NCI-H128 (cell line): ENCODE measurements at regions not wholly inside any gene's neighbourhood (a gene's known extent, or its start where the extent isn't known, plus 50 kb on each side); places are given as distances from the start of the nearest gene placed in this dataset.

ENCODE experiments used
- DNase-seq: peaks from one replicate; lab custom pipeline; 2025; ENCODE audit not compliant: unreplicated experiment; lab: John Stamatoyannopoulos, UW

GRCh38 chr2:199629301-199629700 is 171.6 kb upstream of the SATB2 start:
- DNase-seq: no peak

- DNase-seq: no peak
These were observed 169.7 kb upstream of the SATB2 start for GRCh38 chr2:199627417-199627816.

GRCh38 chr2:199624958-199625357 is 167.2 kb upstream of the SATB2 start:
- DNase-seq: no peak

- no peak for DNase-seq
These were observed 154.9 kb upstream of the SATB2 start for GRCh38 chr2:199612509-199613130.

- no peak for DNase-seq
These were observed 150.2 kb upstream of the SATB2 start for GRCh38 chr2:199607914-199608313.

- DNase-seq: no peak
These were observed 148.5 kb upstream of the SATB2 start for GRCh38 chr2:199606193-199606780.

GRCh38 chr2:199603721-199604291 is 146.1 kb upstream of the SATB2 start:
- no peak for DNase-seq

- no peak for DNase-seq
These were observed 145.4 kb upstream of the SATB2 start for GRCh38 chr2:199602896-199603717.

GRCh38 chr2:199602271-199602895 is 144.6 kb upstream of the SATB2 start:
- no peak for DNase-seq

- DNase-seq: no peak
These were observed 138.8 kb upstream of the SATB2 start for GRCh38 chr2:199596549-199596948.

GRCh38 chr2:199594443-199594842 is 136.7 kb upstream of the SATB2 start:
- DNase-seq: no peak

GRCh38 chr2:199591826-199592225 is 134.1 kb upstream of the SATB2 start:
- no peak for DNase-seq

- no peak for DNase-seq
These were observed 132.8 kb upstream of the SATB2 start for GRCh38 chr2:199590321-199591203.

GRCh38 chr2:199589306-199589705 is 131.6 kb upstream of the SATB2 start:
- no peak for DNase-seq

- no peak for DNase-seq
These were observed 130.3 kb upstream of the SATB2 start for GRCh38 chr2:199588054-199588453.

GRCh38 chr2:199586646-199587045 is 128.9 kb upstream of the SATB2 start:
- no peak for DNase-seq

- no peak for DNase-seq
These were observed 125.9 kb upstream of the SATB2 start for GRCh38 chr2:199583676-199584075.

- no peak for DNase-seq
These were observed 124.2 kb upstream of the SATB2 start for GRCh38 chr2:199581935-199582360.

- DNase-seq: no peak
These were observed 123.7 kb upstream of the SATB2 start for GRCh38 chr2:199581408-199581807.

- no peak for DNase-seq
These were observed 117.7 kb upstream of the SATB2 start for GRCh38 chr2:199575416-199575815.
